HG03280 (cell line): ENCODE measurements at regions not wholly inside any gene's neighbourhood (a gene's known extent, or its start where the extent isn't known, plus 50 kb on each side); places are given as distances from the start of the nearest gene placed in this dataset.
"Not testable (repeated sequence)": the region's sequence is repeated elsewhere in the genome, so short reads cannot be mapped to it uniquely, and the experiment has no call there.

Experiments used
- ATAC-seq: cut with Tn5 transposase; IDR thresholded peaks from one replicate; pipeline ENCODE4 v1.9.1; 2021; ENCODE audit warnings: mild to moderate bottlenecking, moderate library complexity; ENCODE audit not compliant: unreplicated experiment

DNA sequence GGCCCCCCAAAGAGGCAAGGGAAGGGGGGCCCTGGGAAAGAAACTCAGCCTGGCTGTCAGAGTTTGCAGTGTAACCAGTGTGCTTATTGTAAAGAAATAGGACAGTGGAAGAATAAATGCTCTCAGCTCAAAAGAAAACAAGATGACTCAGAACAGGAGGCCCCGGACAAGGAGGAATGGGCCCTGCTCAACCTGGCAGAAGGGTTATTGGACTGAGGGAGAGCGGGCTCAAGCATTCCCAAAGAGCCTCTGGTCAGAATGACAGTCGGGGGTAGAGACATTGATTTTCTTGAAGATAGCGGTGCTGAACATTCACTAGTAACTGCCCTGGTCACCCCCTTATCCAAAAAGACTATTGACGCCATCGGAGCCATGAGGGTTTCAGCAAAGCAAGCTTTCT, 100.4 kb upstream of the OSBPL11 start:
- ATAC-seq = no peak

DNA sequence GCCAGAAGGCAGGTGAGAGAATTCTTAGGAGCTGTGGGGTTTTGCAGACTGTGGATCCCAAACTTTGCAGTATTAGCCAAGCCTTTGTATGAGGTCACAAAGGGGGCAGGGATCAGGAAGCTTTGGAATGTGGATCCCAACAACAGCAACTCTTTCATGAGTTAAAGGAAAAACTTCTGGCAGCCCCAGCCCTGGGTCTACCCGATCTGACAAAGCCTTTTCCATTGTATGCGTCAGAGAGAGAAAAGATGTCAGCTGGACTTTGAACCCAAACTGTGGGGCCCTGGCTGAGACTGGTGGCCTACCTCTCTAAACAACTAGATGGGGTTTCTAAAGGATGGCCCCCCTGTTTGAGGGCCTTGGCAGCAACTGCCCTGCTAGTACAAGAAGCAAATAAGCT, 101.8 kb upstream of the OSBPL11 start:
- not testable (repeated sequence) for ATAC-seq

DNA sequence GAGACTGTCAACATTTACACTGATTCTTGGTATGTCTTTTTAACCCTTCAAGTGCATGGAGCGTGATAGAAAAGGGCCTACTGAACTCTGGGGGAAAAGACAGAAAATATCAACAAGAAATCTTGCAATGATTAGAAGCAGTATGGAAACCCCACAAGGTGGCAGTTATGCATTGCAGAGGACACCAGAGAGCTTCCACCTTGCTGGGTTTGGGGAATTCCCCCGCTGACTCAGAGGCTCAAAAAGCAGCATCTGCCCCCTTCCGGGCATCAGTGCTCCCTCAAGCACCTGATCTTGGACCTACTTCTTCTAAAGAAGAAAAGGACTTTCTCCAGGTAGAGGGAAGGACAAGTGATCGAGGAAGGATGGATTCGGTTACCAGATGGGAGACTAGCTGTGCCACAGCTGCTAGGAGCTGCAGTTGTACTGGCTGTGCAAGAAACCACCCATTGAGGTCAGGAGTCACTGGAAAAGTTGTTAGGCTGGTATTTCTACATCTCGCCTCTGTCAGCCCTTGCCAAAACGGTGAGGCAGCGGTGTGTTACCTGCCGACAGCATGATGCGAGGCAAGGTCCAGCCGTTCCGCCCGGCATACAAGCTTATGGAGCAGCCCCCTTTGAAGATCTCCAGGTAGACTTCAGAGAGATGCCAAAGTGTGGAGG, 102.8 kb upstream of the OSBPL11 start:
- not testable (repeated sequence) for ATAC-seq

DNA sequence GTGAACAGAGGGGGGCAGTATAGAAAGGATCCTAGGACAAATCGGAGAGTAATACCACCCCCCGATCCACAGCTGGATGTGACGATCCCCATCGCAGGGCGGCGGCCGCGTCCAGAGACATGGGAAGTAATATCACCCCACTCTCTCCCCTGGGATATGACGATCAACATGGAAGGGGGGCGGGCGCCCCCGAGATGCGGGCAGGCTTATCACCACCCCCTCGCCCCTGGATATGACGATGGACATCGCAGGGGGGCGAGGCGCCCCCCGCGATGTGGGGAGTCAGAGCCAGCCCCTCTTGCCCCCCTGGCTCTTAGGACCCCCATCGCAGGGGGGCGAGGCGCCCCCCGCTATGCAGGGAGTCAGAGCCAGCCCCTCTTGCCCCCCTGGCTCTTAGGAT, 120.4 kb upstream of the OSBPL11 start:
- no peak for ATAC-seq

DNA sequence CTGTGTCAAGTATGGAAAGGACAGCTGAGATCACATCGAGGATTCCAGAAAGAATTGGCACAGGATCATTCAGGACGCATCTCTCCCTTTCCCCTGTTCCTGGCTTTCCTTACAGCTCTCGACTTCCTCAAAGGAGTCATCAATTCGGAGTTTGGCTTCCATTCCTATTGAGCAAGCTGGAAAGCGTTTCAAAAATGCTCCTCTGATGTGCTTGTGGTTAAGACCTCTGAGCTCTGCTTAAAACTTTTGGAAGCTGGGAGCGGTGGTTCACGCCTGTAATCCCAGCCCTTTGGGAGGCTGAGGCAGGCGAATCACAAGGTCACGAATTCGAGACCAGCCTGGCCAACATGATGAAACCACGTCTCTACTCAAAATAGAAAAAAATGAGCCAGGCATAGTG, 136.9 kb upstream of the OSBPL11 start:
- not testable (repeated sequence) for ATAC-seq

DNA sequence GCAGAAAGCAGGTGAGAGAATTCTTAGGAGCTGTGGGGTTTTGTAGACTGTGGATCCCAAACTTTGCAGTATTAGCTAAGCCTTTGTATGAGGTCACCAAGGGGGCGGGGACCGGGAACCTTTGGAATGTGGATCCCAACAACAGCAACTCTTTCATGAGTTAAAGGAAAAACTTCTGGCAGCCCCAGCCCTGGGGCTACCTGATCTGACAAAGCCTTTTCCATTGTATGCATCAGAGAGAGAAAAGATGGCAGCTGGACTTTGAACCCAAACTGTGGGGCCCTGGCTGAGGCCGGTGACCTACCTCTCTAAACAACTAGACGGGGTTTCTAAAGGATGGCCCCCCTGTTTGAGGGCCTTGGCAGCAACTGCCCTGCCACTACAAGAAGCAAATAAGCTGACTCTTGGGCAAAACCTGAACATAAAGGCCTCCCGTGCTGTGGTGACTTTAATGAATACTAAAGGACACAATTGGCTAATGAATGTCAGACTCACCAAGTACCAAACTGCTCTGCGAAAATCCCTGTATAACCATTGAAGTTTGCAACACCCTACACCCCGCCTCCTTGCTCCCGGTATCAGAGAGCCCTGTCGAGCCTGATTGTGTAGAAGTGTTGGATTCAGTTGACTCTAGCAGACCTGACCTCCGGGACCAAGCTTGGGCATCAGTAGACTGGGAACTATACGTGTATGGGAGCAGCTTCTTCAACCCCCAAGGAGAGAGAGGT, 146.9 kb upstream of the OSBPL11 start:
- not testable (repeated sequence) for ATAC-seq

DNA sequence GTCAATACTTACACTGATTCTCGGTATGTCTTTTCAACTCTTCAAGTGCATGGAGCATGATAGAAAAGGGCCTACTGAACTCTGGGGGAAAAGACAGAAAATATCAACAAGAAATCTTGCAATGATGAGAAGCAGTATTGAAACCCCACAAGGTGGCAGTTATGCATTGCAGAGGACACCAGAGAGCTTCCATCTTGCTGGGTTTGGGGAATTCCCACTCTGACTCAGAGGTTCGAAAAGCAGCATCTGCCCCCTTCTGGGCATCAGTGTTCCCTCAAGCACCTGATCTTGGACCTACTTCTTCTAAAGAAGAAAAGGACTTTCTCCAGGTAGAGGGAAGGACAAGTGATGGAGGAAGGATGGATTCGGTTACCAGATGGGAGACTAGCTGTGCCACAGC, 147.5 kb upstream of the OSBPL11 start:
- ATAC-seq = not testable (repeated sequence)

DNA sequence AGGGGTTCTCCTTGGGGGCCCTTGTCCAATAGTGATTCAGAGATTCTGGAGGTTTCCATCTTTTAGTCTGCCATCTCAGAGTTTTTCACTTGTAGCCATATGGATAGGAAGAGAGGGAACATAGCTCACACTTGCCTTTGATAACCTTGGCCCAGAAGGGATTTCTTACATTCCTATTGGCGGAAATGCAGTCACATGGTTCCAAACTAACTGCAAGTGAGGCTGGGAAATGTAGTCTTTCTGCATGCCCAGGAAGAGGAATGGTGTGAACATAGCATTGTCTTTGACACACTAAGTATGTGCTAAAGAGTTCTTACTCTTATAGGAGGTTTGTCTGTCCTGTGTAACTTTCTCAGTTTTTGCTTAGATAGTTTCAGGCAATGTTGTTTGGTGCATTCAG, 161.8 kb upstream of the OSBPL11 start:
- ATAC-seq = not testable (repeated sequence)

DNA sequence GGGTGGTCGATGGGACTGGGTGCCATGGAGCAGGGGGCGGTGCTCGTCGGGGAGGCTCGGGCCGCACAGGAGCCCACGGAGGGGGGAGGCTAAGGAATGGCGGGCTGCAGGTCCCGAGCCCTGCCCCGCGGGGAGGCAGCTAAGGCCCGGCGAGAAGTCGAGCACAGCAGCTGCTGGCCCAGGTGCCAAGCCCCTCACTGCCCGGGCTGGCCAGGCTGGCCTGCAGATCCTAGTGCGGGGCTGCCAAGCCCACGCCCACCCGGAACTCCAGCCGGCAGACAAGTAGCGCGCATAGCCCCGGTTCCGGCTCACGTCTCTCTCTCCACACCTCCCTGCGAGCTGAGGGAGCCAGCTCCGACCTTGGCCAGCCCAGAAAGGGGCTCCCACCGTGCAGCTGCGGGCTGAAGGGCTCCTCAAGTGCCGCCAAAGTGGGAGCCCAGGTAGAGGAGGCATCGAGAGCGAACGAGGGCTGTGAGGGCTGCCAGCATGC, 163.4 kb upstream of the OSBPL11 start:
- not testable (repeated sequence) for ATAC-seq

DNA sequence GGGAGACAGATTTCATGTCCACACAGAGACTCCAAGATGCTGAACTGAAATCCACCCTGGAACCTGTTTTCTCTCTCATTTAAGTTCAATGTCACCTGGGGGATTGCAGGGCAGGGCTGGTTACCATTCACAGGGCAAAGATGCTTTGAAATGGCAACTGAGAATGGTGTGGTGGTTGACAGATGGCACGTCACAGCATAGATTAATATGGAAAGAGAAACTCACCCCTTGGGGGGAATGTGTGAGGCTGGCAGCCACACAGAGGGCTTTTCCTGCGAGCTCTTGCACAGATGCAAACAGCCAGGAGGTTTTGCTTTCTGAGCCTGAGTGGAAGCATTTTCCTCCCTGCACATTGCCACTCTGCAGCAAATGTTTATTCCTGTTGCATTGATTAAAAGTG, 167.3 kb upstream of the OSBPL11 start:
- not testable (repeated sequence) for ATAC-seq

DNA sequence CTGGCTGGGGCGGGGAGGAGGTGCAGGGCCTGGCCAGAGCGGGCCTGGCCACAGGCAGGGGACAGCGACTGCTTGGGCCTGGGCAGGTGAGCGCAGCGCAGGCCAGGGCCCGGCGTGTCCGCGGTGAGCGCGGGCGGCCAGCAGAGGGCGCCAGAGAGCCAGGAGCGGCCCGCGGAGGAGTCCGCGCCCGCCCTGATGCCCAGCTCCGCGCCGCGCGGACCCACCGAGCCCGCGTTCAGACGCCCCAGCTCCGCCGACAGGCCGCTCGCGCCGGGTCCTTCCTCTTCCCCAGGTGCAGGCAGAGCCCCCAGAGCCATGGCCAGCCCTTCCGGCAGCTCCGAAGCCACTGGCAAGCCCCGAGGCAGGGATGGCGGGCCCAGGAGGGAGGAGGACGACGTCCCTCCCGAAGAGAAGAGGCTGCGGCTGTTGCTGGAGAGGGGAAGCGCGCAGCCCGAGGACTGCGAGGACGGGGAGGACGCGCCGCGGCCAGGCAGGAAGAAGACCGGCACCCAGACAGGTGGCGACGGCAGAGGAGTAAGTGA, 171.1 kb upstream of the OSBPL11 start:
- not testable (repeated sequence) for ATAC-seq

DNA sequence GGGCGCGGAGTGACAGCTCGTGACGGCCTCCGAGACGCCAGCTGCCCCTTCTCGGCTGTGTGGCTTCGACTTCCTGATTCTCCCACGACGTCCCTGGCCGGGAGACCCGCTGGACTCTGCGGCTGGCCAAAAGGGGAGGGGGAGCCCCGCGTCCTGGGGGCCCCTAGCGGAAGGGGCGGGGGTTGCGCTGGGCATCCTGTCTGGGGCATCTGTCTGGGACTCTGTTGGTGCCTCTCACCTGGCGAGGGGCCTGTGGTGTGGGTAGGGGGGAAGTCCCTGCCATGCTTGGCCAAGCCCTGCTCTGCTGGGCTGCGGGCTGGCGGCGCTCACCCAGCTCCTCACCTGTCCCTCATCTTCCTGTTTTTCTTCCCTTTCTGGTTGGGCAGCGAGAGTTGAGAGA, 171.6 kb upstream of the OSBPL11 start:
- not testable (repeated sequence) for ATAC-seq

DNA sequence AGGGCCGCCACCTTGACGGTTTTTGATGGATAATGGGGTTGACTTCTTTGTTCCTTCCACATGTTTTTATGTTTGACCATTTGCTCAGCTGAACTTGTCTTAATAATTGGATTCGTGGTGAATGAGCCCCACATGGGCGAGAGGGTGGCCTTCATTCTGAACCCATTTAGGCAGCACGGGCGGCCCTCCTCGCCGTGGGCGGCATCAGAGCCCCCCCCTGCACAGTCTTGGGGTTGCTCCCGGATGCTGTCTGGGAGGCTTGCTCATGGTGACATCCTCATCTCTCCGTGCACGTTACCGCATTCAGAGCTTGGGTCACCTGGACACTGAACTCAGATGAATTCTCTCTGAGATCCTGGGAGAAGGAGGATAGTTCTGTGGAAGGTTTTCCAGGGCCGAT, 172.3 kb upstream of the OSBPL11 start:
- no peak for ATAC-seq

DNA sequence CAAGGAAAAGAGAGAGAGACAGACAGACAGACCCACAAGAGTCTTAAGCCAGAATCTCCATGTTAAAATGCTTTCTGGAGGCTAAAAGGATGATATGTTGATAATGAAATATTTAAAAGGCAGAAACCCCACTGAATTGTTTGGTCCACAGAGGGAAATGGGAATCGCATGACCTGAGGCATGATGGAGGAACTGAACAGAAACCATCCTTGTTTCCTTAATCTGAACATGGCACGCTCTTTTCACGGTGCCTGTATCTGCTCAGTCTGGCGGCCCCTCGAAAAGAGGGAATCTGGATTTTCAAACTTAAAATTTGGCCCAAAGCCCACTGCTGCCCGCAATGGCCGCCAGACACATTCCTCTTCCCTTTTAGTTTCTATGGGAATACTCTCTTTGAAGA, 173.5 kb upstream of the OSBPL11 start:
- not testable (repeated sequence) for ATAC-seq

DNA sequence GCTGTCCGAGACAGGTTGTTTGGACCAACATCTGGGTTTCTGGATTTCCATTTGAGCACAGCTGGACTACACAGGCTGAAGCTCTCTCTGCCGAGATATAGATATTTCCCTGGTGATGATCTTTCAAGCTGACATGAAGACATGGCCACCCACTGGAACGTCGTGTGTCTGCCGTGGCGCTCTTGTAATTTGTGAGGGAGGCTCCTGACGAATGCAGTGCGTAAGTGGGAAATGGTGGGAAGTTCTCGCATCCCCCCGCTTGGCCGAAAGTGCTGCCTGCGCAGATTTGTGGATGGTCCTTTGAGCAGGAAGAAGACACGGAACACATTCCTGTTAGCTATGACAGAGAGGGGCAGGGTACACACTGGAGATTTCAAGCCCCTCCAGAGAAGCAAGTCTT, 176.2 kb upstream of the OSBPL11 start:
- not testable (repeated sequence) for ATAC-seq

DNA sequence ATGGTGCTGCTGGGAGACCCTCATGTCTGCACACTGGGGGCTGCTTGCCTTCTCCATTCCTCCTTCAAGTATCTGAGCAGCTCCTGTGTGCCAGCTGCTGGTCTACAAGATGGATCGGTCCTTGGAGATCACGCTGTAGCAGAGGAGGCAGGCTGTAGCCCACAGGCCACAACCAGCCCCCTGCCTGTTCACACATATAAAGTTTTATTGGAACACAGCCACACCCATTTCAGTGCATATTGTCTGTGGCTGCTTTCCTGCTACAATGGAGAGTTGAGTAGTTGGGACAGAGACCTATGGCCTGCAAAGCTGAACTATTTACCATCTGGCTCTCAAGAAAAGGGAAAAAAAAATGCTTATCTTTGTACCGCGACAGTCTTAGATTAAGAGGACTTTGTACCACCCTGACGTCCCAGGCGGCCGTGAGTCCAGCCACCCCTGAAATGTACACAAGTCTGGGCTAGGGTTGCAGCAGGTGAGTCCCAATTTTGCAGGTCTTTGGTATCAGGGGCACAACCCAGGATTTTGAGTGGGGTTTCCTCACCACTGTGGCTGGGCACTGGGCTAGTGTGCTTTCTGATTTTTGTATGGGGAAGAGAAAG, 179.2 kb upstream of the OSBPL11 start:
- ATAC-seq = not testable (repeated sequence)

DNA sequence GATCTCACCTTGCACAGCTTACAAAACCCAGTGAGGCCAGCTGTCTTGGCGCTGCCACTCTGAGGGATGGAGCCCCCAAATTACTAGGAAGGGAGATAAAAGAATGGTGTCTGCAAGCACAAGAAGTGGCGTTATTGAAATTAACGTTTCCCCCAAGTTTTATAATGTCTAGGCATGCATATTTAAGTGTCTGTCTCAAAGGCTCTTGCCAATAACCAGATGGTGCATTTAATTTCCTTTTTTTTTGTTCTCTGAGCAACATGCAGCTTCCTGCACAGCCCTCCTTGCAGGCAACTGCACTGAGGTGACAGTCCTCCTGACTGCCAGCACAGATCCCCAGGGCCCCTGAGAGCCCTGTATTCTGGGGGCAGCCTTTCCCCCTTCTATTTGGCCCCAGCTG, 179.8 kb upstream of the OSBPL11 start:
- not testable (repeated sequence) for ATAC-seq

DNA sequence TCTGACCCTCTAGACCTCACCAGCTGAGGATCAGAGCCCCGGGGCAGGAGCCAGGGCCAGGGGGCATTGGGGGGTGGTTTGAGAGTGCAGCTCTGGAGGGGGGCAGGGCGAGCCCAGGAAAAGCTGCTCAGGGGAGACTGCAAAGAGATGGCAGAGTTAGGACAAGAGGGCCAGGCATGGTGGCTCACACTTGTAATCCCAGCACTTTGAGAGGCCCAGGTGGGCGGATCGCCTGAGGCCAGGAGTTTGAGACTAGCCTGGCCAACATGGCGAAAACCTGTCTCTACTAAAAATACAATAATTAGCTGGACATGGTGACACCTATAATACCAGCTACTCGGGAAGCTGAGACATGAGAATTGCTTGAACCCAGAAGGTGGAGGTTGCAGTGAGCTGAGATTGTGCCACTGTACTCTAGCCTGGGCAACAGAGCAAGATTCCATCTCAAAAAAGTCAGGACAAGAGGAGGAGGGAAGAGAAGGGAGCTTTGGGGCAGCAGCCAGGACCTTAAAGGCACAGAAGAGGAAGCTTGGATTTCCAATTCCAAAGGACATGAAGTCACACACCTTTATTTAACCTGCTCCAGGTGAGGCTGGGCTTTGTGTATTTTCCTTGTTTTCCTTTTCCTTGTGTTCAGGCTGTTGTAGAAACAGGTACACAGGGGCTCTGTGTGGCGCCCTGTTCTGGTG, 180.5 kb upstream of the OSBPL11 start:
- not testable (repeated sequence) for ATAC-seq

DNA sequence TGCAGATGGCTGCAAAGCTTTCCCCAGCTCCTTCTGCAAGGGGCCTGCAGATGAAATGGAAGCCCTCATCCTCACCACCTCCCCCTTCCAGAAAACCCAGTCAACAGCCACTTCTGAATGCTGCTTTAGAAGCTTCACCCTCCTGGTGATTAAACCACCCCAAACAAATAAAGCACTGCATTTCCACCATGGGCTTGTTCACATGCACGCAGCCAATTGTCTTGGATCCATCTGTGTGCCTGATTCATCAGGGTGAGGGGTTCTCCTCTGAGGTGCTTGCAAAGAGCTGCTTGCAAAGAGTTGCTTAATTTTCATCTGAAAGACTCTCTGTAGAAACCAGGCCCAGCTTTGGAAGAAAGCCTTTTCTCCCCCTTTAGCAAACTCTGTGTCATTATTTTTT, 184.0 kb upstream of the OSBPL11 start:
- ATAC-seq = not testable (repeated sequence)

DNA sequence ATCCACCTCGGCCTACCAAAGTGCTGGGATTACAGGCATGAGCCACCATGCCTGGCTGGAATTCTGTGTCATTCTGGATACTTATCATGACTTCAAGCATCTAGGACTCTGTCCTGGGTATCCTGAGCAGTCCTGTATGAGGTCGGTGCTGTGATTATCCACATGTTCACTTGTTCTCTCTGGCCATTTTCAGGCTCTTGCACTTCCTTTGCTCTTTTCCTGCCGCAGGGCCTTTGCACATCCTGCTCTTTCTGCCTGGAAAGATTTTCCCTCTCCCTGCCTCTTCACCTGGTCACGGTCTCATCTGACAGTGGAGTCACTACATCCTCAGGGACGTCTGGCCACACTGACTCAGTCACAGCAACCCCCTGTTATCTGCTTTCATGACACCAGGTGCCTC, 184.6 kb upstream of the OSBPL11 start:
- not testable (repeated sequence) for ATAC-seq

DNA sequence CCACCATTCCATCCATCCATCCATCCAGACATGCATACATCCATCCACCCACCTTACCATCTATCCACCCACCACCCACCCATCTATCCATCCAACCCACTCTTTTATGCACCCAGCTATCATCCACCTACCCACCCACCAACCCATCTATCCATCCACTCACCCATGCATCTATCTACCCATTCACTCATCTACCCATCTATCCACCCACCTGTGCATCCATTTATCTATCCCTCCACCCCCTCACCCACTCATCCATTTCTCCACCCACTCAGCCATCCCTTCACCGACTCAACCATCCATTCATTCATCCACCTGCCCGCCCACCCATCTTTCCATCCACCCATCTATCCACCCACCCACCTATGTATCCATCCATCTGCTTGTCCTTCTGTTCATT, 186.4 kb upstream of the OSBPL11 start:
- not testable (repeated sequence) for ATAC-seq
